ENCODE measurements at regions not wholly inside any gene's neighbourhood (a gene's known extent, or its start where the extent isn't known, plus 50 kb on each side); places are given as distances from the start of the nearest gene placed in this dataset.

GRCh38 chr18:963276-963675 lies 58.6 kb downstream of the ADCYAP1 start:
- TF ChIP-seq POLR2AphosphoS5 (IDR thresholded peaks at IDR 0.05; ENCODE audit: borderline replicate concordance, low read depth, low read length) (no peak), EZH2 (IDR thresholded peaks at IDR 0.05) (no peak)
